ENCODE measurements at regions not wholly inside any gene's neighbourhood (a gene's known extent, or its start where the extent isn't known, plus 50 kb on each side); places are given as distances from the start of the nearest gene placed in this dataset.

DNA sequence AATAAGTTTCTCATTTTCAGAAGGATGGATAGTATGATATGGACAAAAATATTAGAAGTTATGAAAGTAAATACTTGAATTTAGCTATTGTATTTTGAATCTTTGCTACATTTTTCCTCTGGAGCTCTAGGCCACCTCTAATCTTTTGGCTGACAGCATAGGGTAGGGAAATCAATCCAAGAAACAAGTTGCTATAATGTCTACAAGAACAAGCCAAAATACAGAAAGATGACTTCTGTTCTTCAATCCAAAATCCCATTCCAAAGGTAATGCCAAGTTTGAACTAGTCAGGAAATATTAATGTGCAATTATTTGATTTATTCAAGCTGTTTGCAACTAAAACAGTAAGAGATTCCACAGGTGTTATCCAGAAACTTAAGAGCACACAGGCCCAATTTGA lies 1323.1 kb downstream of the ADGRL3 start:
- TF ChIP-seq CTCF (conservative IDR thresholded peaks at IDR 0.05; ENCODE audit: low read length) (no peak), EZH2phosphoT487 (IDR thresholded peaks at IDR 0.05; ENCODE audit: borderline replicate concordance, low read depth, low read length) (no peak)

Data from OCI-LY7 (cell line).